ENCODE measurements at regions not wholly inside any gene's neighbourhood (a gene's known extent, or its start where the extent isn't known, plus 50 kb on each side); places are given as distances from the start of the nearest gene placed in this dataset.

- DNase-seq (ENCODE audit: low read depth): peak; percentile 11
These were observed 179.9 kb upstream of the PELI2 start for GRCh38 chr14:55938249-55938791.

- DNase-seq (ENCODE audit: low read depth): no peak
These were observed 176.0 kb upstream of the PELI2 start for GRCh38 chr14:55942076-55942654.

GRCh38 chr14:55942826-55943225, 175.4 kb upstream of the PELI2 start:
- no peak for DNase-seq (ENCODE audit: low read depth)

GRCh38 chr14:55944757-55945156, 173.5 kb upstream of the PELI2 start:
- no peak for DNase-seq (ENCODE audit: low read depth)

- no peak for DNase-seq (ENCODE audit: low read depth)
These were observed 172.0 kb upstream of the PELI2 start for GRCh38 chr14:55946231-55946630.

GRCh38 chr14:55948399-55948798, 169.8 kb upstream of the PELI2 start:
- DNase-seq (ENCODE audit: low read depth): no peak

GRCh38 chr14:55949708-55950107, 168.5 kb upstream of the PELI2 start:
- DNase-seq (ENCODE audit: low read depth): no peak

GRCh38 chr14:55950135-55950534, 168.1 kb upstream of the PELI2 start:
- no peak for DNase-seq (ENCODE audit: low read depth)

GRCh38 chr14:55951341-55952206, 166.6 kb upstream of the PELI2 start:
- DNase-seq (ENCODE audit: low read depth): no peak

- DNase-seq (ENCODE audit: low read depth): no peak
These were observed 164.1 kb upstream of the PELI2 start for GRCh38 chr14:55954108-55954507.

GRCh38 chr14:55955175-55955574, 163.0 kb upstream of the PELI2 start:
- DNase-seq (ENCODE audit: low read depth): no peak

- no peak for DNase-seq (ENCODE audit: low read depth)
These were observed 160.3 kb upstream of the PELI2 start for GRCh38 chr14:55957950-55958349.

- no peak for DNase-seq (ENCODE audit: low read depth)
These were observed 154.9 kb upstream of the PELI2 start for GRCh38 chr14:55963295-55963694.

- no peak for DNase-seq (ENCODE audit: low read depth)
These were observed 154.1 kb upstream of the PELI2 start for GRCh38 chr14:55964091-55964490.

- no peak for DNase-seq (ENCODE audit: low read depth)
These were observed 153.4 kb upstream of the PELI2 start for GRCh38 chr14:55964821-55965220.

GRCh38 chr14:55965851-55966250, 152.4 kb upstream of the PELI2 start:
- no peak for DNase-seq (ENCODE audit: low read depth)

- no peak for DNase-seq (ENCODE audit: low read depth)
These were observed 149.5 kb upstream of the PELI2 start for GRCh38 chr14:55968741-55969140.

GRCh38 chr14:55973285-55973800, 144.9 kb upstream of the PELI2 start:
- no peak for DNase-seq (ENCODE audit: low read depth)

GRCh38 chr14:55973911-55974630, 144.1 kb upstream of the PELI2 start:
- DNase-seq (ENCODE audit: low read depth): no peak

GRCh38 chr14:55975281-55975910, 142.8 kb upstream of the PELI2 start:
- no peak for DNase-seq (ENCODE audit: low read depth)

GRCh38 chr14:55976219-55976618, 142.0 kb upstream of the PELI2 start:
- DNase-seq (ENCODE audit: low read depth): no peak

- no peak for DNase-seq (ENCODE audit: low read depth)
These were observed 141.6 kb upstream of the PELI2 start for GRCh38 chr14:55976655-55977054.

All from GM04503 (cell line).